Lower lobe of right lung (tissue), 2 donors: ENCODE measurements at regions not wholly inside any gene's neighbourhood (a gene's known extent, or its start where the extent isn't known, plus 50 kb on each side); places are given as distances from the start of the nearest gene placed in this dataset.

Source experiments
- ATAC-seq, 2 donors: fragments of 200-7000 bp; cut with Tn5 transposase; one replicate each; pipeline ENCODE4 v1.9.1; 2020 to 2022; ENCODE audit warnings: mild to moderate bottlenecking in 2 of 2, moderate library complexity in 2 of 2
- DNase-seq: peaks from one replicate; pipeline ENCODE4 v3.0.0-alpha.2; 2020
- H3K27ac ChIP-seq: fragments of 200-600 bp; one replicate; pipeline ENCODE4 v1.8.0; 2022
- H3K27me3 ChIP-seq: fragments of 200-600 bp; one replicate; pipeline ENCODE4 v1.8.0; 2022; ENCODE audit warnings: low read depth
- H3K36me3 ChIP-seq: fragments of 200-600 bp; one replicate; pipeline ENCODE4 v1.8.0; 2022; ENCODE audit warnings: mild to moderate bottlenecking
- H3K4me1 ChIP-seq: fragments of 200-600 bp; one replicate; pipeline ENCODE4 v1.8.0; 2022
- H3K4me3 ChIP-seq: fragments of 200-600 bp; one replicate; pipeline ENCODE4 v1.8.0; 2022; ENCODE audit warnings: mild to moderate bottlenecking
- H3K9me3 ChIP-seq: fragments of 200-600 bp; one replicate; pipeline ENCODE4 v1.8.0; 2022
- intact Hi-C: fragments of 100-400 bp; cut with DNase I; formaldehyde crosslinking; loops from one replicate; pipeline ENCODE4 v1.11.0; 2022
- TF ChIP-seq, protein P1 (sequence below): fragments of 200-600 bp; IDR thresholded peaks from one replicate; pipeline ENCODE4 v1.8.0; 2022; ENCODE audit warnings: antibody characterized with exemption, mild to moderate bottlenecking
- donor health status: DM: no; HTN: yes; CAD: no; lungs with severe emphysema.

DNA sequence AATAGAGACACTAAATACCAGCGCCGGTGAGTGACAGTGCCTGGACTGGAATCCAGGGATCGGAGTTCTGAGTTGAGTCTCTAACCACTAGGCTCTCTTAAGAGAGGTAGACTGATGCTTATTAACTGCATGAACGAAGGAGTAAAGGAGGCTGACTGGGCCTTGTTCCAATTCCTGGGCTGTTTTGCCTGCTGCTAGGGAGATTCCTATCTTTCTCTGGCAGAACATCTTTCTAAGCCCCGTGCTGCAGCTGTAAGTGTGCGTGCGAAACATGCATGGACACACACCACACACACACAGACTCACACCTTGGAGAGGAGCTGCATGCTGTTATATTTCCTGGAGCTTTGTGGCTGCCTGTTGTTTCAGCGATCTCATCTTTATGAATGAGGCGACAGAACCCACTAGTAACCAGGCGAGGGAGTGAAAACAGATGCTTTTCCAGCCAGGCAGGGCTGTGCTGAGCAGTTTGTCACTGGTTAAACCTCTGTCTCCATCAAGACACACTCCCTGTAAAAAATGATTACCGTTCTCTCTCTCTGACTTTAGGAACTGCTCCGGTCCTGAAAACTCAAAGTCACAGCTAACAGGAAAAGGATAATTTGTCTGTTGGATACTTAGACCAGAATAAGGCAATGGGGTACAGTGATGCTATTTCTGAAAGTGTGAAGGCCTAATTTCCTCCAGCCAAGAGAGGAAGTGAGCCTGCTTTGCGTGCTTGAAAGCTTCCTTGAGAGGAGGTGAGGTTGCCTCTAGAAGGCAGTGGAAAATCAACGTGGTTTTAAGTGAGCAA, 157.4 kb upstream of the ZNF217 start:
- TF ChIP-seq, protein P1, sequence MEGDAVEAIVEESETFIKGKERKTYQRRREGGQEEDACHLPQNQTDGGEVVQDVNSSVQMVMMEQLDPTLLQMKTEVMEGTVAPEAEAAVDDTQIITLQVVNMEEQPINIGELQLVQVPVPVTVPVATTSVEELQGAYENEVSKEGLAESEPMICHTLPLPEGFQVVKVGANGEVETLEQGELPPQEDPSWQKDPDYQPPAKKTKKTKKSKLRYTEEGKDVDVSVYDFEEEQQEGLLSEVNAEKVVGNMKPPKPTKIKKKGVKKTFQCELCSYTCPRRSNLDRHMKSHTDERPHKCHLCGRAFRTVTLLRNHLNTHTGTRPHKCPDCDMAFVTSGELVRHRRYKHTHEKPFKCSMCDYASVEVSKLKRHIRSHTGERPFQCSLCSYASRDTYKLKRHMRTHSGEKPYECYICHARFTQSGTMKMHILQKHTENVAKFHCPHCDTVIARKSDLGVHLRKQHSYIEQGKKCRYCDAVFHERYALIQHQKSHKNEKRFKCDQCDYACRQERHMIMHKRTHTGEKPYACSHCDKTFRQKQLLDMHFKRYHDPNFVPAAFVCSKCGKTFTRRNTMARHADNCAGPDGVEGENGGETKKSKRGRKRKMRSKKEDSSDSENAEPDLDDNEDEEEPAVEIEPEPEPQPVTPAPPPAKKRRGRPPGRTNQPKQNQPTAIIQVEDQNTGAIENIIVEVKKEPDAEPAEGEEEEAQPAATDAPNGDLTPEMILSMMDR: no peak
- ATAC-seq (peak; percentile 33 to 42), DNase-seq (no peak)
- H3K4me1 ChIP-seq: peaks cover 29% of the 10 kb centered on the region
- intact Hi-C loops: no loop called here
- H3K27me3 ChIP-seq: no peaks in the 10 kb centered on the region
- H3K4me3 ChIP-seq: no peak overlapping the region
- no peaks in the 10 kb centered on the region for H3K36me3 ChIP-seq
- H3K27ac ChIP-seq: peak overlapping the region; percentile 59
- no peaks in the 10 kb centered on the region for H3K9me3 ChIP-seq

- no peaks in the 10 kb centered on the region for H3K36me3 ChIP-seq
- no peak overlapping the region for H3K4me3 ChIP-seq
- intact Hi-C loops: no loop called here
- peaks cover 23% of the 10 kb centered on the region for H3K4me1 ChIP-seq
- H3K27me3 ChIP-seq: no peaks in the 10 kb centered on the region
- H3K27ac ChIP-seq: no peak overlapping the region
- DNase-seq (no peak), ATAC-seq (no peak)
- no peaks in the 10 kb centered on the region for H3K9me3 ChIP-seq
- TF ChIP-seq, protein P1: no peak
These were observed 155.9 kb upstream of the ZNF217 start for GRCh38 chr20:53749499-53749898.

DNA sequence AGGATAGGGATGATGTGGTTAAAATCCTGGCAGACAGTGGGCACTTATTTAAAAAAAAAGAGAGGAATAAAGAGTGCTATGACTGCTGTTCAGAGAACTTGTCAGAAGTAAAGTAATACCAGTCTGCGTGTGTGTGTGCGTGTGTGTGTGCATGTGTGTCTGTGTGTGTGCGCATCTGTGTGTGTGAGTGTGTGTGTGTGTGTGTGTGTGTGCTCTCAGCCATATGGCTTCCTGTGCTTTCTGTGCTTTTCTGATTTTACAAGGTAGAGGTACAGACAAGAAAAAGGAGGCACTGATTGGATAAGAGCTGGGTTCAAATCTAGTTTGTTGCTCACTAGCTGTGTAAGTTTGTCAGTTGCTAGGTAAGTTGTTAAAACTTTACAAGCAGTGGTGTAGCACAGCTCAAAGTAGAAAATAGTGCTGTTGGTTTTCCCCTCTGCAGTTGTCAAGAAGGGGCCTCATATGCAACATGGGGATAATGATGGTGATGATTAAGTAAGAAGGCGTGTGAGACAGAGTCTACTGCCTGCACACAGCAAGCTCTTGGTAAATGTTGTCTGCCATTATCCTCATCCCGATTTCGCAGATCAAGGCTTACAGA, 155.3 kb upstream of the ZNF217 start:
- no peaks in the 10 kb centered on the region for H3K27me3 ChIP-seq
- TF ChIP-seq, protein P1: no peak
- H3K36me3 ChIP-seq: no peaks in the 10 kb centered on the region
- intact Hi-C loops: no loop called here
- H3K27ac ChIP-seq: no peak overlapping the region
- peaks cover 20% of the 10 kb centered on the region for H3K4me1 ChIP-seq
- no peak for ATAC-seq
- DNase-seq: no peak
- no peak overlapping the region for H3K4me3 ChIP-seq
- no peaks in the 10 kb centered on the region for H3K9me3 ChIP-seq

DNA sequence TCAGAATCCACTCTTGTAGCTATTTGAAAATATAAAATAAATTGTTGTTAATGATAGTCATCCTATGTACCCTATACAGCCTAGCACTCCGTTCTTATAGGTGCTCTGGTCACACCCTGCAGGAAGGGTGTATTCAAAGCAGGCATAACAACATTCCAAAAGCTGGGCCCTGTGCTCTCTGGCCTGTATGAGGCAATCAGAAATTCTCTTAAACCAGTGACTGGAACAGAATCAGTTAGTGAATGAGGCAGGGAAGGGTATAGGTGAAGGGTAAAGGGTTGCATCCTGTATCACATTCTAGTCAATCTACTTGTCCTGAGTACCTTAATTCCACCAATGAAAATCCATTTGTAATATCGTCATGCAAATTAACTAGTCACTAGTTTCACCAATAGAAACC, 154.5 kb upstream of the ZNF217 start:
- TF ChIP-seq, protein P1: no peak
- intact Hi-C loops: no loop called here
- Histone ChIP-seq H3K4me3 (no peak overlapping the region), H3K27ac (no peak overlapping the region), H3K9me3 (no peaks in the 10 kb centered on the region), H3K36me3 (no peaks in the 10 kb centered on the region), H3K4me1 (peaks cover 20% of the 10 kb centered on the region), H3K27me3 (no peaks in the 10 kb centered on the region)
- ATAC-seq (no peak), DNase-seq (no peak)

DNA sequence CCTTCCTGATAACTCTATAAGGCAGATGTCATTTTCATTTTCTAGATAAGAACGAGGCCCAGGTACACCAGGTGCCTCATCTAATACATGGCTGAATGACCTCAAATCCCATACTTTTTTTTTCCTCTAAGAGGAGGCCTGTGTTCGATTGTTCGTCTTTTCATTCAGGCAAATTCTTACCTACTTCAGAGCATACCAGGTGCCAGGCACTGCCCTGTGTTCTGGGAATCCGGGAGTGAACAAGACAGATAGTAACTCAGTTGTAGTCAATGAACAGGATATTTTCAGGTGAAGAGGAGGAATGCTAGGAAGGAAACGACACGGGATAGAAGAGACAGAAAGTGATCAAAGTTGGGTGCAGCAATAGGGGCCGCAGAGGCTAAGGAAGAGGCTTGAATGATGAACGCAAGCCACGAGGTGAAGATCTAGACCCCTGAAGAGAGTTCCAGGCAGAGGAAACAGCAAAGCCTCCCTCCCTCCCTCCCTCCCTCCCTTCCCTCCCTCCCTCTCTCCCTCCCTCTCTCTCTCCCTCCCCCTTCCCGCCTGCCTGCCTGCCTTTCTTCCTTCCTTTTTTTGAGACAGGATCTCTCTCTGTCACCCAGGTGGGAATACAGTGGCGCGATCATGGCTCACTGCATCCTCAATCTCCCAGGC, 150.1 kb upstream of the ZNF217 start:
- DNase-seq (no peak), ATAC-seq (no peak)
- intact Hi-C loops: no loop called here
- Histone ChIP-seq H3K4me3 (no peak overlapping the region), H3K27ac (no peak overlapping the region), H3K36me3 (no peaks in the 10 kb centered on the region), H3K9me3 (no peaks in the 10 kb centered on the region), H3K4me1 (peaks cover 15% of the 10 kb centered on the region), H3K27me3 (no peaks in the 10 kb centered on the region)
- TF ChIP-seq, protein P1: no peak
